B cell (primary cell): ENCODE measurements at regions not wholly inside any gene's neighbourhood (a gene's known extent, or its start where the extent isn't known, plus 50 kb on each side); places are given as distances from the start of the nearest gene placed in this dataset.

Experiments
- ATAC-seq: fragments of 200-7000 bp; cut with Tn5 transposase; one replicate; pipeline ENCODE4 v1.10.0; 2021; ENCODE audit warnings: low read depth, mild to moderate bottlenecking, moderate number of reproducible peaks, moderate library complexity
- CTCF ChIA-PET: fragments of 350-600 bp; sonication (Branson Sonifier 250); formaldehyde crosslinking; loops from one replicate; lab custom pipeline; 2021; ENCODE audit warnings: antibody characterized with exemption, inconsistent platforms; lab: Charles Lee
- POLR2A ChIA-PET: fragments of 350-600 bp; sonication (Branson Sonifier 250); formaldehyde crosslinking; loops from one replicate; lab custom pipeline; 2021; ENCODE audit warnings: antibody characterized with exemption; lab: Charles Lee
- DNase-seq: peaks from one replicate; pipeline ENCODE4 v3.0.0; 2013
- H2AFZ ChIP-seq: 2 replicates; pipeline ENCODE4 v1.6.1; 2012; ENCODE audit warnings: mild to moderate bottlenecking, low read depth, low read length; ENCODE audit not compliant: insufficient read depth, poor library complexity, severe bottlenecking
- H3K27ac ChIP-seq, 2 donors: 1 replicate in 1 of 2; 2 replicates in 1 of 2; pipeline ENCODE4 v1.5.1; 2012 to 2013; ENCODE audit warnings: low read length in 2 of 2, mild to moderate bottlenecking in 2 of 2, moderate library complexity in 1 of 2
- H3K27me3 ChIP-seq, 4 experiments: fragments of 200-600 bp in 1 of 4; sonication (generic) in 1 of 4; replicated peaks in 1 of 4; 1 replicate in 2 of 4; 2 replicates in 2 of 4; pipeline versions ENCODE4 v1.6.1 to v1.7.0; 2013 to 2016; ENCODE audit warnings: low read length in 3 of 4, mild to moderate bottlenecking in 2 of 4, mixed read lengths in 1 of 4, moderate library complexity in 1 of 4; ENCODE audit not compliant: insufficient read depth in 4 of 4, control insufficient read depth in 3 of 4; ENCODE audit errors: control extremely low read depth in 1 of 4
- H3K36me3 ChIP-seq, 2 experiments: replicated peaks in 1 of 2; 1 replicate in 1 of 2; 2 replicates in 1 of 2; pipeline versions ENCODE4 v1.6.1 to v1.7.1; 2013; ENCODE audit warnings: low read length in 1 of 2; ENCODE audit not compliant: insufficient read depth in 2 of 2, control insufficient read depth in 1 of 2; ENCODE audit errors: control extremely low read depth in 1 of 2, extremely low read depth in 1 of 2
- H3K4me1 ChIP-seq, 2 donors: fragments of 200-600 bp in 1 of 2; sonication (generic) in 1 of 2; 1 replicate in 1 of 2; 2 replicates in 1 of 2; pipeline versions ENCODE4 v1.5.1 to v1.6.1; 2013 to 2017; ENCODE audit warnings: low read length in 2 of 2; ENCODE audit not compliant: control insufficient read depth in 2 of 2, insufficient read depth in 2 of 2
- H3K4me2 ChIP-seq: replicated peaks from 2 replicates; pipeline ENCODE3; 2012; ENCODE audit warnings: mild to moderate bottlenecking, low read depth, low read length; ENCODE audit not compliant: poor library complexity, severe bottlenecking
- H3K4me3 ChIP-seq, 5 experiments: fragments of 200-600 bp in 1 of 5; sonication (generic) in 1 of 5; 1 replicate in 3 of 5; 2 replicates in 2 of 5; pipeline versions ENCODE4 v1.5.1 to v1.7.0; 2011 to 2016; ENCODE audit warnings: low read length in 4 of 5, mild to moderate bottlenecking in 4 of 5, low read depth in 2 of 5, control low read depth in 1 of 5, moderate library complexity in 1 of 5; ENCODE audit not compliant: insufficient read depth in 1 of 5; ENCODE audit errors: control extremely low read depth in 1 of 5, extremely low read depth in 1 of 5
- H3K79me2 ChIP-seq: fragments of 200-600 bp; sonication (generic); one replicate; pipeline ENCODE4 v1.6.0; 2016; ENCODE audit warnings: low read length; ENCODE audit not compliant: control insufficient read depth, insufficient read depth
- H3K9ac ChIP-seq: fragments of 200-600 bp; sonication (generic); 2 replicates; pipeline ENCODE4 v1.6.1; 2017; ENCODE audit warnings: mild to moderate bottlenecking, low read length, moderate library complexity
- H3K9me3 ChIP-seq, 3 donors: one replicate each; pipeline versions ENCODE4 v1.6.1 to v1.7.1; 2013; ENCODE audit warnings: low read length in 2 of 3; ENCODE audit not compliant: control insufficient read depth in 2 of 3, insufficient read depth in 1 of 3; ENCODE audit errors: control extremely low read depth in 1 of 3
- H4K20me1 ChIP-seq: 2 replicates; pipeline ENCODE4 v1.6.0; 2012; ENCODE audit warnings: mild to moderate bottlenecking, low read length; ENCODE audit not compliant: insufficient read depth, control insufficient read depth, poor library complexity, severe bottlenecking
- H3K27ac Mint-ChIP-seq: one replicate; pipeline ENCODE4 v1.8.0; 2021; ENCODE audit warnings: mixed read lengths
- H3K27me3 Mint-ChIP-seq: one replicate; pipeline ENCODE4 v1.8.0; 2021; ENCODE audit warnings: mixed read lengths
- H3K4me1 Mint-ChIP-seq: one replicate; pipeline ENCODE4 v1.8.0; 2021; ENCODE audit warnings: mixed read lengths
- H3K4me3 Mint-ChIP-seq: one replicate; pipeline ENCODE4 v1.8.0; 2021; ENCODE audit warnings: mixed read lengths
- H3K9me3 Mint-ChIP-seq: one replicate; pipeline ENCODE4 v1.8.0; 2022; ENCODE audit warnings: mixed read lengths; ENCODE audit not compliant: insufficient read depth
- EZH2 ChIP-seq: IDR thresholded peaks from 2 replicates; pipeline ENCODE4 v1.6.1; 2012; ENCODE audit warnings: borderline replicate concordance, low read depth, mild to moderate bottlenecking, moderate library complexity, low read length; ENCODE audit not compliant: insufficient read depth, poor library complexity, severe bottlenecking
- WGBS: methylation state at CpG from one replicate; pipeline ENCODE4 v1.1.5; 2013; ENCODE audit warnings: missing lambda C conversion rate; ENCODE audit not compliant: insufficient coverage; 5-methylcytosine and 5-hydroxymethylcytosine counted together
- intact Hi-C: fragments of 100-400 bp; cut with micrococcal nuclease; formaldehyde crosslinking; loops from one replicate; pipeline ENCODE4 v1.10.0; 2022
- TF ChIP-seq, protein P1 (sequence below): fragments of 200-600 bp; IDR thresholded peaks from one replicate; pipeline ENCODE4 v1.8.0; 2022; ENCODE audit warnings: antibody characterized with exemption, mild to moderate bottlenecking

DNA sequence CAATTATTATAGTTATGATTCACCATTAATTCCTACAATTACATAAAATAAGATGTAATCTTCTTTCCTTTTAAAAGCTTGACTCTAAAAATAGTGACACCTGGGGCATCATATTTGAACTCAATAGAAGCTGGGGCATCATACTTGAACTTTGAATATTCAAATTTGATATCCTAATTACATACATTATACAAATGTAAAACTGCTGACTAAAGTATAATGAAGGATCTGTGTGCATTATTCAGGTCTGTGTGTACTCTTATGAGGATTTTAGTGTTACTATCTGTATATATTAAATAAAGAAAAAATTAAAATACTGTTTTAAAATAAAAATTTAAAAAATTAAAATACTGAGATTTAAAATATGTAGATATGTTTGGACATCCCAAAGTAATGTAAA lies 696.9 kb upstream of the FBXO33 start:
- TF ChIP-seq EZH2, result no peak
- TF ChIP-seq, protein P1, sequence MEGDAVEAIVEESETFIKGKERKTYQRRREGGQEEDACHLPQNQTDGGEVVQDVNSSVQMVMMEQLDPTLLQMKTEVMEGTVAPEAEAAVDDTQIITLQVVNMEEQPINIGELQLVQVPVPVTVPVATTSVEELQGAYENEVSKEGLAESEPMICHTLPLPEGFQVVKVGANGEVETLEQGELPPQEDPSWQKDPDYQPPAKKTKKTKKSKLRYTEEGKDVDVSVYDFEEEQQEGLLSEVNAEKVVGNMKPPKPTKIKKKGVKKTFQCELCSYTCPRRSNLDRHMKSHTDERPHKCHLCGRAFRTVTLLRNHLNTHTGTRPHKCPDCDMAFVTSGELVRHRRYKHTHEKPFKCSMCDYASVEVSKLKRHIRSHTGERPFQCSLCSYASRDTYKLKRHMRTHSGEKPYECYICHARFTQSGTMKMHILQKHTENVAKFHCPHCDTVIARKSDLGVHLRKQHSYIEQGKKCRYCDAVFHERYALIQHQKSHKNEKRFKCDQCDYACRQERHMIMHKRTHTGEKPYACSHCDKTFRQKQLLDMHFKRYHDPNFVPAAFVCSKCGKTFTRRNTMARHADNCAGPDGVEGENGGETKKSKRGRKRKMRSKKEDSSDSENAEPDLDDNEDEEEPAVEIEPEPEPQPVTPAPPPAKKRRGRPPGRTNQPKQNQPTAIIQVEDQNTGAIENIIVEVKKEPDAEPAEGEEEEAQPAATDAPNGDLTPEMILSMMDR, result no peak
- CTCF ChIA-PET, result no interaction called here

DNA sequence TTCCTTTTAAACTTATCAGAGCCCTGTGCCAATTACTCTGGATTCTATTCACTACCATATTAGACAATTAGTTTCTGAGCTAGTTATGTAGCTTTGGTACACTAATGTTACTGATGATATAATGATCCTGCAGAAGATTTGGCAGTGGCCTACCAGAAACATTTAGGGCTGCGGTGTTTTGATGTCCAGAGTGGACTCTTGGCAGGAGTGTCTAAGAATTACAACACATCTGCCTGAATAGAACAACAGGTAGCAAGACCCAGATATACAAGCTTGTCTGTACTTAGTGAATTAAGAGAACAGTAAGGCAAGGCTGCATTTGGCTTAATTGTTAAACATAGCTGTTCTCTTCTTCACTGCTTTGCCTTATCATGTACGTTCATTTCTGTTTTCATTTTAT lies 691.6 kb upstream of the FBXO33 start:
- ChIA-PET POLR2A (no interaction called here), CTCF (no interaction called here)
- no peak for ATAC-seq
- TF ChIP-seq EZH2, result no peak
- TF ChIP-seq, protein P1, result no peak
- Histone ChIP-seq H4K20me1 (no peaks in the 10 kb centered on the region), H2AFZ (no peak overlapping the region), H3K79me2 (no peaks in the 10 kb centered on the region), H3K4me3 (no peak overlapping the region), H3K36me3 (no peaks in the 10 kb centered on the region), H3K4me2 (no peak overlapping the region), H3K27me3 (no peaks in the 10 kb centered on the region), H3K9ac (no peak overlapping the region), H3K4me1 (no peaks in the 10 kb centered on the region), H3K27ac (no peak overlapping the region), H3K9me3 (peaks cover 0 to 7% (median 0%) of the 10 kb centered on the region in 3 donors)
- H3K27me3 Mint-ChIP-seq, result no peaks in the 10 kb centered on the region
- WGBS, result no CpG with 5 or more reads among the region's 2 CpGs
- H3K4me3 Mint-ChIP-seq, result no peak overlapping the region
- no peak for DNase-seq
- H3K27ac Mint-ChIP-seq, result no peak overlapping the region
- H3K4me1 Mint-ChIP-seq, result peaks cover 1% of the 10 kb centered on the region
- intact Hi-C loops, result no loop called here
- H3K9me3 Mint-ChIP-seq, result no peaks in the 10 kb centered on the region

More for the DNA sequence above, 696.9 kb upstream of the FBXO33 start:
- H3K4me1 ChIP-seq, result no peaks in the 10 kb centered on the region
- intact Hi-C loops, result no loop called here
- no peak overlapping the region for H2AFZ ChIP-seq
- no peaks in the 10 kb centered on the region for H3K36me3 ChIP-seq
- no peaks in the 10 kb centered on the region for H3K79me2 ChIP-seq
- POLR2A ChIA-PET, result no interaction called here
- H3K4me1 Mint-ChIP-seq, result no peaks in the 10 kb centered on the region
- H3K9me3 ChIP-seq, result peaks cover 0 to 7% (median 0%) of the 10 kb centered on the region in 3 donors
- no peaks in the 10 kb centered on the region for H3K27me3 Mint-ChIP-seq
- no peak overlapping the region for H3K27ac ChIP-seq
- no peaks in the 10 kb centered on the region for H3K9me3 Mint-ChIP-seq
- no peak overlapping the region for H3K4me2 ChIP-seq
- ATAC-seq (no peak), DNase-seq (no peak)
- H4K20me1 ChIP-seq, result no peaks in the 10 kb centered on the region
- no peak overlapping the region for H3K4me3 Mint-ChIP-seq
- no peak overlapping the region for H3K9ac ChIP-seq
- H3K27me3 ChIP-seq, result no peaks in the 10 kb centered on the region
- H3K27ac Mint-ChIP-seq, result no peak overlapping the region
- no peak overlapping the region for H3K4me3 ChIP-seq
